Breast epithelium (tissue), 3 donors: ENCODE measurements at regions not wholly inside any gene's neighbourhood (a gene's known extent, or its start where the extent isn't known, plus 50 kb on each side); places are given as distances from the start of the nearest gene placed in this dataset.

Experiments
- POLR2A ChIP-seq: fragments of 450-650 bp; IDR thresholded peaks from one replicate; pipeline ENCODE4 v1.6.1; 2016; ENCODE audit warnings: antibody characterized with exemption, mild to moderate bottlenecking, moderate library complexity
- POLR2AphosphoS5 ChIP-seq, 3 donors: sonication (generic); formaldehyde crosslinking; IDR thresholded peaks; one replicate each; pipeline ENCODE4 v1.6.1; 2017; ENCODE audit warnings: antibody characterized with exemption in 3 of 3
- TF ChIP-seq, protein P1 (sequence below), 3 donors: fragments of 450-650 bp; IDR thresholded peaks; one replicate each; pipeline ENCODE4 v1.5.1; 2016 to 2017; ENCODE audit warnings: antibody characterized with exemption in 3 of 3, mild to moderate bottlenecking in 3 of 3, moderate library complexity in 3 of 3

DNA sequence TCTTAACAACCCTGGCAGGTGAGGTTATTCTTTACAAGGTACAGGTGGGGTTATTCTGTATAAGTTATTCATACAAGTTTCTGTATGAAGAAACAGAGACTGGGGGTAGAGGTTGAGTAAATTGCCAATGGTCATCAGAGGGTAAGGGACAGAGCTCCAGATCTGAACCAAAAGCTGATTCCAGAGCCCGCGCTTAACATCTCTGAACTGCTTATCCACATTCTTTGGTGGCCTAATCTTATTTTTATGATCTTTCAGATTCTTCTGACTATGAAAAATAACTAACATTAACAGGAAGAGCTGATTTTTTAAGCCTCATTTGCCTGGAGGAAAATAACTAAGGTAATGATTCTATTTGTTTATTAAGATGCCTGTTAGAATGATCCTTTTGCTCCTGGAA lies 63.9 kb upstream of the BARHL2 start:
- TF ChIP-seq, protein P1, sequence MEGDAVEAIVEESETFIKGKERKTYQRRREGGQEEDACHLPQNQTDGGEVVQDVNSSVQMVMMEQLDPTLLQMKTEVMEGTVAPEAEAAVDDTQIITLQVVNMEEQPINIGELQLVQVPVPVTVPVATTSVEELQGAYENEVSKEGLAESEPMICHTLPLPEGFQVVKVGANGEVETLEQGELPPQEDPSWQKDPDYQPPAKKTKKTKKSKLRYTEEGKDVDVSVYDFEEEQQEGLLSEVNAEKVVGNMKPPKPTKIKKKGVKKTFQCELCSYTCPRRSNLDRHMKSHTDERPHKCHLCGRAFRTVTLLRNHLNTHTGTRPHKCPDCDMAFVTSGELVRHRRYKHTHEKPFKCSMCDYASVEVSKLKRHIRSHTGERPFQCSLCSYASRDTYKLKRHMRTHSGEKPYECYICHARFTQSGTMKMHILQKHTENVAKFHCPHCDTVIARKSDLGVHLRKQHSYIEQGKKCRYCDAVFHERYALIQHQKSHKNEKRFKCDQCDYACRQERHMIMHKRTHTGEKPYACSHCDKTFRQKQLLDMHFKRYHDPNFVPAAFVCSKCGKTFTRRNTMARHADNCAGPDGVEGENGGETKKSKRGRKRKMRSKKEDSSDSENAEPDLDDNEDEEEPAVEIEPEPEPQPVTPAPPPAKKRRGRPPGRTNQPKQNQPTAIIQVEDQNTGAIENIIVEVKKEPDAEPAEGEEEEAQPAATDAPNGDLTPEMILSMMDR (IDR thresholded peaks at IDR 0.05): no peak
- no peak for TF ChIP-seq POLR2A
- TF ChIP-seq POLR2AphosphoS5 (IDR thresholded peaks at IDR 0.05): no peak
